Cardiac fibroblast (primary cell): ENCODE measurements at regions not wholly inside any gene's neighbourhood (a gene's known extent, or its start where the extent isn't known, plus 50 kb on each side); places are given as distances from the start of the nearest gene placed in this dataset.

Experiments used
- DNase-seq, 2 donors: peaks; one replicate each; pipeline versions ENCODE4 v3.0.0 to v3.0.0-alpha.2; 2010; ENCODE audit warnings: low read depth in 2 of 2
- H3K4me3 ChIP-seq, 2 donors: replicated peaks in 1 of 2; 1 replicate in 1 of 2; 2 replicates in 1 of 2; pipeline ENCODE4 v1.5.1; 2011; ENCODE audit warnings: low read depth in 2 of 2, low read length in 2 of 2, mild to moderate bottlenecking in 2 of 2, moderate library complexity in 1 of 2
- TF ChIP-seq, protein P1 (sequence below): IDR thresholded peaks from one replicate; pipeline ENCODE4 v1.5.1; 2011; ENCODE audit warnings: low read depth, mild to moderate bottlenecking, low read length, inconsistent platforms

GRCh38 chr1:113321771-113322387, 68.4 kb upstream of the MAGI3 start:
- H3K4me3 ChIP-seq = no peak overlapping the region
- DNase-seq = peak in 1 of 2 donors; percentile 10
- TF ChIP-seq, protein P1, sequence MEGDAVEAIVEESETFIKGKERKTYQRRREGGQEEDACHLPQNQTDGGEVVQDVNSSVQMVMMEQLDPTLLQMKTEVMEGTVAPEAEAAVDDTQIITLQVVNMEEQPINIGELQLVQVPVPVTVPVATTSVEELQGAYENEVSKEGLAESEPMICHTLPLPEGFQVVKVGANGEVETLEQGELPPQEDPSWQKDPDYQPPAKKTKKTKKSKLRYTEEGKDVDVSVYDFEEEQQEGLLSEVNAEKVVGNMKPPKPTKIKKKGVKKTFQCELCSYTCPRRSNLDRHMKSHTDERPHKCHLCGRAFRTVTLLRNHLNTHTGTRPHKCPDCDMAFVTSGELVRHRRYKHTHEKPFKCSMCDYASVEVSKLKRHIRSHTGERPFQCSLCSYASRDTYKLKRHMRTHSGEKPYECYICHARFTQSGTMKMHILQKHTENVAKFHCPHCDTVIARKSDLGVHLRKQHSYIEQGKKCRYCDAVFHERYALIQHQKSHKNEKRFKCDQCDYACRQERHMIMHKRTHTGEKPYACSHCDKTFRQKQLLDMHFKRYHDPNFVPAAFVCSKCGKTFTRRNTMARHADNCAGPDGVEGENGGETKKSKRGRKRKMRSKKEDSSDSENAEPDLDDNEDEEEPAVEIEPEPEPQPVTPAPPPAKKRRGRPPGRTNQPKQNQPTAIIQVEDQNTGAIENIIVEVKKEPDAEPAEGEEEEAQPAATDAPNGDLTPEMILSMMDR = no peak

DNA sequence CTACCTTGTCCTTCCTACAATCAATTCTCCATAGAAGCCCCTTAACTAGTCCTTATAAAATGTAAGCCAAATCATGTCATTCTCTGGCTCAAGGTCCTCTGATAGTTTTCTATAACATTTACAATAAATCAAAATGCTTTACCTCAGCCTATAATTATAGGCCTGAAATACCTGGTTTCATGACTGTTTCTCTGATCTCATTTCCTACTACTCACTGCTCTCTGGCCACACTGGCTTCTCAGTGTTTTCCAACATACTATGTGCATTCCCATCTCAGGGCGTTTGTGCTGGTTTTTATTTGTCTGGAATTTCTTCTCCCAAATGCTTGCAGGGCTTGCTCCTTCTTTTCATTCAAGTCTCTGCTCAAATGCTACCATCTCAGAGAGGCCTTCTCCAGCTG, 67.9 kb upstream of the MAGI3 start:
- DNase-seq = no peak
- TF ChIP-seq, protein P1 = no peak
- H3K4me3 ChIP-seq = no peak overlapping the region

DNA sequence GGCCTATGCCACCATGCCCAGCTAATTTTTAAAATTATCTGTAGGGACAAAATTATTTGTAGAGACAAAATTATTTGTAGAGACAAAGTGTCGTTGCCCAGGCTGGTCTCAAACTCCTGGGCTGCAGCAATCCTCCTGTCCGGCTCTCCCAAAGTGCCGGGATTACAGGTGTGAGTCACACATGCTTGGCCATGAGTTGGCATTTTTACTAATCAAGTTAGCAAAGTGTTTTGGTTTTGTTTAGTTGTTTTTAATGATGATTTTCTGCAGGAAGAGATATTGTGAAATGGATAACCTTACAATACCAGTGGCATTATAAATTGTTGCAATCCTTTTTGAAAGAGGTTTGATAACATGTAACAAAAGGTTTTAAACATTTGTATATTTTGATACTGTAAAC, 65.3 kb upstream of the MAGI3 start:
- no peak overlapping the region for H3K4me3 ChIP-seq
- TF ChIP-seq, protein P1 = no peak
- peak; percentile 13 to 36 for DNase-seq

DNA sequence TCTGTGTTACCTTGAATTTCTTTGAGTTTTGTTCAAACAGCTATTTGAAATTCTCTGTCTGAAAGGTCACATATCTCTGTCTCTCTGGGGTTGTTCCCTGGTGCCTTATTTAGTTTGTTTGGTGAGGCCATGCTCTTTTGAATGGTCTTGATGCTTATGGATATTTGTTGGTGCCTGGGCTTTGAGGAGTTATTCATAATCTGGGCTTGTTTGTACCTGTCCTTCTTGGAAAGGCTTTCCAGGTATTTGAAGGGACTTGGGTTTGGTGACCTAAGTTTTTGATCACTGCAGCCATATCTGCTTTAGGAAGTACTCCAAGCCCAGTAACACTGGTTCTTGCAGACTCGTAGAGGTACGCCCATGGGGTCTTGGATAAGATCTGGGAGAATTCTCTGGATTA, 63.3 kb upstream of the MAGI3 start:
- no peak overlapping the region for H3K4me3 ChIP-seq
- DNase-seq = no peak
- TF ChIP-seq, protein P1 = no peak

GRCh38 chr1:113333056-113333455, 57.3 kb upstream of the MAGI3 start:
- DNase-seq = no peak
- TF ChIP-seq, protein P1 = no peak
- H3K4me3 ChIP-seq = no peak overlapping the region

DNA sequence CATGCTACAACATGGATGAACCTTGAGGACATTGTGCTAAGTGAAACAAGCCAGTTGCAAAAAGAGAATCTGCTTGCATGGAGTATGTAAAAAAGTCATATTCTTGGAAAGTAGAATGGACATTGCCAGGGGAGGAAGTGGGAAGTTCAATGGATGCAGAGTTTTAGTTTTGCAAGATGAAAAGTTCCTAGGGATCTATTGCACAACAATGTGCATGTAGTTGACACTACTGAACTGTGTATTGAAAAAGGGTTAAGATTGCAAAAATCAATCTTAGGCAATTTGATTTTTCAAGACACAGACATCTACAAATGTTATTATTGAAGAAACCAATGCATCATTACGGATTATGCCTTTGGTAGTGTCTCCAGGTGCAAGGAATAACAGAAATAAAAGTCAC, 50.3 kb upstream of the MAGI3 start:
- TF ChIP-seq, protein P1 = no peak
- DNase-seq = no peak

More for the DNA sequence above, 50.3 kb upstream of the MAGI3 start:
- no peak overlapping the region for H3K4me3 ChIP-seq
